ENCODE measurements at regions not wholly inside any gene's neighbourhood (a gene's known extent, or its start where the extent isn't known, plus 50 kb on each side); places are given as distances from the start of the nearest gene placed in this dataset.

GRCh38 chr18:45449418-45450227 lies 165.7 kb upstream of the SLC14A2 start:
- TF ChIP-seq POLR2A (IDR thresholded peaks at IDR 0.05; ENCODE audit: low read depth) (no peak), CTCF (IDR thresholded peaks at IDR 0.05) (no peak), POLR2AphosphoS5 (IDR thresholded peaks at IDR 0.05) (peak in 1 of 2 donors; percentile 21)
